ENCODE measurements at regions not wholly inside any gene's neighbourhood (a gene's known extent, or its start where the extent isn't known, plus 50 kb on each side); places are given as distances from the start of the nearest gene placed in this dataset.

GRCh38 chr2:120575966-120576365 lies 159.7 kb upstream of the GLI2 start:
- DNase-seq: no peak

- DNase-seq: no peak
Measured at GRCh38 chr2:120576509-120577474, 158.9 kb upstream of the GLI2 start.

- DNase-seq: no peak
Measured at GRCh38 chr2:120577721-120578295, 157.9 kb upstream of the GLI2 start.

- DNase-seq: no peak
Measured at GRCh38 chr2:120578576-120579352, 156.9 kb upstream of the GLI2 start.

GRCh38 chr2:120579916-120580685 lies 155.6 kb upstream of the GLI2 start:
- no peak for DNase-seq

GRCh38 chr2:120580709-120581108 lies 155.0 kb upstream of the GLI2 start:
- DNase-seq: no peak

GRCh38 chr2:120583121-120583520 lies 152.5 kb upstream of the GLI2 start:
- no peak for DNase-seq

- DNase-seq: no peak
Measured at GRCh38 chr2:120583851-120584570, 151.7 kb upstream of the GLI2 start.

- no peak for DNase-seq
Measured at GRCh38 chr2:120586507-120587278, 149.0 kb upstream of the GLI2 start.

GRCh38 chr2:120587279-120587996 lies 148.2 kb upstream of the GLI2 start:
- no peak for DNase-seq

- DNase-seq: no peak
Measured at GRCh38 chr2:120587997-120588336, 147.7 kb upstream of the GLI2 start.

- DNase-seq: no peak
Measured at GRCh38 chr2:120589771-120590608, 145.7 kb upstream of the GLI2 start.

GRCh38 chr2:120590841-120591240 lies 144.8 kb upstream of the GLI2 start:
- DNase-seq: no peak

- DNase-seq: no peak
Measured at GRCh38 chr2:120591572-120591971, 144.1 kb upstream of the GLI2 start.

- DNase-seq: no peak
Measured at GRCh38 chr2:120592084-120592483, 143.6 kb upstream of the GLI2 start.

GRCh38 chr2:120593921-120594686 lies 141.6 kb upstream of the GLI2 start:
- no peak for DNase-seq

- no peak for DNase-seq
Measured at GRCh38 chr2:120594856-120595685, 140.6 kb upstream of the GLI2 start.

- DNase-seq: no peak
Measured at GRCh38 chr2:120595739-120596138, 139.9 kb upstream of the GLI2 start.

All from central memory CD4-positive, alpha-beta T cell (primary cell).